Omental fat pad (tissue), 3 donors: ENCODE measurements at regions not wholly inside any gene's neighbourhood (a gene's known extent, or its start where the extent isn't known, plus 50 kb on each side); places are given as distances from the start of the nearest gene placed in this dataset.
A peak's percentile ranks its signal among the peaks of the same experiment; 100 is the strongest.

Experiments used
- ATAC-seq: fragments of 150-250 bp; one replicate; pipeline ENCODE4 v1.9.1; 2016; ENCODE audit warnings: mild to moderate bottlenecking, moderate library complexity; ENCODE audit not compliant: low FRiP score
- DNase-seq: peaks from one replicate; pipeline ENCODE4 v3.0.0-alpha.2; 2019; ENCODE audit warnings: low spot score
- TF ChIP-seq, protein P1 (sequence below), 3 donors: fragments of 450-650 bp; IDR thresholded peaks; one replicate each; pipeline ENCODE4 v1.5.1; 2016 to 2017; ENCODE audit warnings: antibody characterized with exemption in 3 of 3, mild to moderate bottlenecking in 3 of 3, moderate library complexity in 2 of 3

DNA sequence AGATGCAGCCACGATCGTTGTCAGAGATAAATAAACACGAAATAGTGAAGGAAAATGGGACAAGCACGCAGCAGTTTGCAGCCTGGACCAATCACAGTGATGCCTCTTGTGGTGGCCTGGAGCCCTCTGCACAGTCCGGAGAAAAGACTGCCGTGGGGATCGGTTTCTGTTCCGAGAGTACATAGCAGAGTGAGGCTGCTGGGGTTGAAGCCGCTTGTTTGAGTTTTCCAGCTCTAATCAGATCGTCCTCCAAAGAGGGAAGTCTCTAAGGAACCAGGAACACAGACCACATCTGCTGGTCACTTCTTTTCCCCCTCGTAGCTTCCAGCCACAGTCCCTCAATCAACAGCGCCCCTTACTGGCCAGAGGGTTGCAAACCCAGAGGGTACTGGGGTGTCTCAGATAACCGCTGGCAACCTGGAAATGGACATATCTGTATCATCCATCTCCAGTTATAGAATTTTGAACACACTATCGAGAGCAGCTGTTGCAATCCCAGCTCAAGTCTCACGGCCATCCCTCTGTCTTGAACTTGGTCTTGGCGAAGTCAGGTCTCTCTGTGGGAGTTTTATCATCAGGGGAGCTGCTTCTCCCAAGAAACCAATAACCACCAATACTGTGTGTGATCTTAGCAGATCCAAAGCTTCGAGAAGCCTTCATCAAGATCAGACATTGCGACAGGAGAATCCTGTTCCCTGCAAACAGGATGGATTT is 57.4 kb downstream of the OLIG1 start:
- DNase-seq (peak; percentile 46), ATAC-seq (peak; percentile 74)
- TF ChIP-seq, protein P1, sequence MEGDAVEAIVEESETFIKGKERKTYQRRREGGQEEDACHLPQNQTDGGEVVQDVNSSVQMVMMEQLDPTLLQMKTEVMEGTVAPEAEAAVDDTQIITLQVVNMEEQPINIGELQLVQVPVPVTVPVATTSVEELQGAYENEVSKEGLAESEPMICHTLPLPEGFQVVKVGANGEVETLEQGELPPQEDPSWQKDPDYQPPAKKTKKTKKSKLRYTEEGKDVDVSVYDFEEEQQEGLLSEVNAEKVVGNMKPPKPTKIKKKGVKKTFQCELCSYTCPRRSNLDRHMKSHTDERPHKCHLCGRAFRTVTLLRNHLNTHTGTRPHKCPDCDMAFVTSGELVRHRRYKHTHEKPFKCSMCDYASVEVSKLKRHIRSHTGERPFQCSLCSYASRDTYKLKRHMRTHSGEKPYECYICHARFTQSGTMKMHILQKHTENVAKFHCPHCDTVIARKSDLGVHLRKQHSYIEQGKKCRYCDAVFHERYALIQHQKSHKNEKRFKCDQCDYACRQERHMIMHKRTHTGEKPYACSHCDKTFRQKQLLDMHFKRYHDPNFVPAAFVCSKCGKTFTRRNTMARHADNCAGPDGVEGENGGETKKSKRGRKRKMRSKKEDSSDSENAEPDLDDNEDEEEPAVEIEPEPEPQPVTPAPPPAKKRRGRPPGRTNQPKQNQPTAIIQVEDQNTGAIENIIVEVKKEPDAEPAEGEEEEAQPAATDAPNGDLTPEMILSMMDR (IDR thresholded peaks at IDR 0.05), result no peak

GRCh38 chr21:33127868-33128242 is 57.9 kb downstream of the OLIG1 start:
- no peak for ATAC-seq
- TF ChIP-seq, protein P1 (IDR thresholded peaks at IDR 0.05), result no peak
- DNase-seq, result no peak

DNA sequence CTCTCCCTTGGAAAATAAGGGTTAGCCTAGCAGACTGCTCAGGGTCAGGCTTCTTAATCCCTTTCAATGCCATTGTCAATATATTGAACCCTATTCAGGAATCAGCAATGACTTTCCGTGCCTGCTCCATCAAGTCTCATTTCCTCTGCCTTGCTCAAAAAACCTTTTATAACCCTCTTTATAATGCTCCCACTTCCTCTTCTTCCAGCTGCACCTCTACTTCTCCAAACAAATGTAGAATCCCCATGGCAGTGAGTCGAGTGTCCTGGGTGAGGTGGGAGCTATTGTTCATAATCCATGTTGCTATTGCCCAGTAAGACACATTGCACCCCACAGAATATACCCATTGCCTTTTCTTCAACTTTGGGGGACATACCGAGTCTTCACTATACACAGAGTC is 58.6 kb downstream of the OLIG1 start:
- ATAC-seq, result no peak
- TF ChIP-seq, protein P1 (IDR thresholded peaks at IDR 0.05), result no peak
- DNase-seq, result no peak

- DNase-seq (no peak), ATAC-seq (no peak)
- TF ChIP-seq, protein P1 (IDR thresholded peaks at IDR 0.05), result no peak
Observed at GRCh38 chr21:33132054-33132453, 62.1 kb downstream of the OLIG1 start.

DNA sequence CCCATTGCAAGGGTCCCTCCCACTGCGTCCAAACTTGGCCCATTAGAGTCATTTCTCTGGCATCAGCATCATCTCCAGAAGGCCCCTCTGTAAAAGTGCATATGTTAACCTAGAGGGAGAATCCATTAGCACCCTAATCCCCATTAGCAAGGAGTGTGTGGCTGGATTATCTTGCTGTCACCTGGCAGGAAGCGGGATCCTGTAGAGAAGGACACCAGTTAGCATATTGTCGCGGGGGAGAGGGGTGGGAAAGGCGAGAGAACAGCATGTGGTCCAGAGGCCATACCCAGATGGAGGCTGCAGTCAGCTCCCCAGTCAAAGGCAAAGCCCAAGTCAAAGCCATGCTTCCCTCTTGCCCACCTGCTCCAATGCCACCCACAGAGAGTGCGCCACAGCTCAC is 64.0 kb downstream of the OLIG1 start:
- DNase-seq (no peak), ATAC-seq (no peak)
- TF ChIP-seq, protein P1 (IDR thresholded peaks at IDR 0.05), result no peak

- no peak for ATAC-seq
- TF ChIP-seq, protein P1 (IDR thresholded peaks at IDR 0.05), result no peak
- no peak for DNase-seq
Observed at GRCh38 chr21:33135925-33136324, 66.0 kb downstream of the OLIG1 start.

- ATAC-seq (no peak), DNase-seq (no peak)
- TF ChIP-seq, protein P1 (IDR thresholded peaks at IDR 0.05), result no peak
Observed at GRCh38 chr21:33136847-33137502, 67.0 kb downstream of the OLIG1 start.
